ENCODE measurements at regions not wholly inside any gene's neighbourhood (a gene's known extent, or its start where the extent isn't known, plus 50 kb on each side); places are given as distances from the start of the nearest gene placed in this dataset.

- Histone ChIP-seq H3K36me3 (no peaks in the 10 kb centered on the region), H3K9me3 (no peaks in the 10 kb centered on the region), H3K27me3 (no peaks in the 10 kb centered on the region), H3K4me3 (no peak overlapping the region), H3K9ac (ENCODE audit: low read depth in 2 of 2, low read length in 2 of 2) (no peak overlapping the region), H3K27ac (no peak overlapping the region), H3K4me1 (no peaks in the 10 kb centered on the region)
- intact Hi-C loops (cut with DNase I), result no loop called here
- TF ChIP-seq CTCF (IDR thresholded peaks at IDR 0.05), result no peak
- DNase-seq, result no peak
Observed at GRCh38 chr5:143652108-143652700, 159.8 kb upstream of the HMHB1 start.

- no peak for DNase-seq
- no peaks in the 10 kb centered on the region for H3K4me1 ChIP-seq
- TF ChIP-seq CTCF (IDR thresholded peaks at IDR 0.05), result no peak
Observed at GRCh38 chr5:143649937-143650621, 161.9 kb upstream of the HMHB1 start.

GRCh38 chr5:143648696-143649095, 163.3 kb upstream of the HMHB1 start:
- no peaks in the 10 kb centered on the region for H3K36me3 ChIP-seq
- H3K27ac ChIP-seq, result no peak overlapping the region
- H3K9me3 ChIP-seq, result no peaks in the 10 kb centered on the region
- no peak for DNase-seq
- H3K27me3 ChIP-seq, result no peaks in the 10 kb centered on the region
- H3K4me3 ChIP-seq, result no peak overlapping the region
- no peak overlapping the region for H3K9ac ChIP-seq (ENCODE audit: low read depth in 2 of 2, low read length in 2 of 2)
- H3K4me1 ChIP-seq, result no peaks in the 10 kb centered on the region
- TF ChIP-seq CTCF (IDR thresholded peaks at IDR 0.05), result no peak
- intact Hi-C loops (cut with DNase I), result loop anchor here (10.0 kb wide), 1 partner anchor 176 kb away; no protein-coding TSS in a partner anchor

More at GRCh38 chr5:143649937-143650621, 161.9 kb upstream of the HMHB1 start:
- Histone ChIP-seq H3K36me3 (no peaks in the 10 kb centered on the region), H3K4me3 (no peak overlapping the region), H3K9me3 (no peaks in the 10 kb centered on the region), H3K27ac (no peak overlapping the region), H3K9ac (ENCODE audit: low read depth in 2 of 2, low read length in 2 of 2) (no peak overlapping the region), H3K27me3 (no peaks in the 10 kb centered on the region)
- intact Hi-C loops (cut with DNase I), result loop anchor here (10.0 kb wide), 1 partner anchor 175 kb away; no protein-coding TSS in a partner anchor

GRCh38 chr5:143646961-143647360, 165.0 kb upstream of the HMHB1 start:
- no peak for DNase-seq
- H3K9me3 ChIP-seq, result no peaks in the 10 kb centered on the region
- no peak for TF ChIP-seq CTCF (IDR thresholded peaks at IDR 0.05)

GRCh38 chr5:143645356-143645755, 166.6 kb upstream of the HMHB1 start:
- TF ChIP-seq CTCF (IDR thresholded peaks at IDR 0.05), result no peak
- H3K36me3 ChIP-seq, result no peaks in the 10 kb centered on the region
- H3K27ac ChIP-seq, result no peak overlapping the region
- no peaks in the 10 kb centered on the region for H3K27me3 ChIP-seq
- no peaks in the 10 kb centered on the region for H3K9me3 ChIP-seq
- intact Hi-C loops (cut with DNase I), result loop anchor here (10.0 kb wide), 1 partner anchor 179 kb away; no protein-coding TSS in a partner anchor
- H3K9ac ChIP-seq (ENCODE audit: low read depth in 2 of 2, low read length in 2 of 2), result no peak overlapping the region
- no peak for DNase-seq
- H3K4me3 ChIP-seq, result no peak overlapping the region
- H3K4me1 ChIP-seq, result no peaks in the 10 kb centered on the region

More at GRCh38 chr5:143646961-143647360, 165.0 kb upstream of the HMHB1 start:
- Histone ChIP-seq H3K4me1 (no peaks in the 10 kb centered on the region), H3K27me3 (no peaks in the 10 kb centered on the region), H3K9ac (ENCODE audit: low read depth in 2 of 2, low read length in 2 of 2) (no peak overlapping the region), H3K36me3 (no peaks in the 10 kb centered on the region), H3K27ac (no peak overlapping the region), H3K4me3 (no peak overlapping the region)
- intact Hi-C loops (cut with DNase I), result loop anchor here (10.0 kb wide), 1 partner anchor 178 kb away; no protein-coding TSS in a partner anchor

Data from colonic mucosa (tissue), 4 donors.